ENCODE measurements at regions not wholly inside any gene's neighbourhood (a gene's known extent, or its start where the extent isn't known, plus 50 kb on each side); places are given as distances from the start of the nearest gene placed in this dataset.
"Not testable (repeated sequence)": the region's sequence is repeated elsewhere in the genome, so short reads cannot be mapped to it uniquely, and the experiment has no call there.

DNA sequence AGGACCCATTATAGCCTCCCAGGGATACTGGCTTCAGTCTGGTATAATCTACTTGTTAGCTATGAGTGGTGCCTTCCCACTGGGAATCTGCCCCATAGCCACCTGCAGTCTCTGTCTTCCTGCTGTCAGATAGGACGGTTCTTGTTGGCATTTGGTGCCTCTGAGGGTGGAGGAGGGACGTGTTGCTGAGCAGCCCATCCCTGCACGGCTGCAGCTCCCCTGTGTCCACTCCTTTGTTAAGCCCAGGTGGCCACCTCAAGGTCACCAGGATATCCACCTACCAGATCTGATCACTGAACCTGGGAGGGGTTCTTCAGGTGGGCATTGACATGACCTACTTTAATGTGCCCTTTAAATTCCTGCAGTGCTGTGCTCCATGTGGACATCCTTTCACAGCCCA is 1714.2 kb downstream of the SPATA31A7 start:
- H3K27me3 ChIP-seq (ENCODE audit: control insufficient read depth, extremely low read depth, insufficient read depth, low read length); H3K9me1 ChIP-seq (ENCODE audit: control insufficient read depth, extremely low read depth, insufficient read depth, low read length); H3K4me2 ChIP-seq (ENCODE audit: control insufficient read depth, extremely low read depth, insufficient read depth, low read depth, low read length); H2AFZ ChIP-seq (ENCODE audit: control insufficient read depth, low read length); H3K9ac ChIP-seq (ENCODE audit: control insufficient read depth, extremely low read depth, insufficient read depth, low read length); dilution Hi-C loops (cut with MboI; ENCODE audit: extremely low pct_ligation_motif_present, low sequenced_read_pairs); H4K20me1 ChIP-seq (ENCODE audit: control insufficient read depth, extremely low read depth, insufficient read depth, low read length); H3K4me3 ChIP-seq (ENCODE audit: control insufficient read depth in 2 of 3, extremely low read depth in 1 of 3, insufficient read depth in 2 of 3, low read depth in 1 of 3, low read length in 3 of 3); H3K9me3 ChIP-seq (ENCODE audit: control insufficient read depth, low read depth, low read length); H3K27ac ChIP-seq (ENCODE audit: control insufficient read depth, insufficient read depth, low read length); DNase-seq (ENCODE audit: low read depth, low spot score); H3K36me3 ChIP-seq (ENCODE audit: control insufficient read depth in 2 of 2, extremely low read depth in 1 of 2, insufficient read depth in 2 of 2, low read length in 2 of 2); H3K4me1 ChIP-seq (ENCODE audit: control insufficient read depth, extremely low read depth, insufficient read depth, low read length); H3K79me2 ChIP-seq (ENCODE audit: control insufficient read depth, insufficient read depth, low read length); FAIRE-seq: not testable (repeated sequence)

DNA sequence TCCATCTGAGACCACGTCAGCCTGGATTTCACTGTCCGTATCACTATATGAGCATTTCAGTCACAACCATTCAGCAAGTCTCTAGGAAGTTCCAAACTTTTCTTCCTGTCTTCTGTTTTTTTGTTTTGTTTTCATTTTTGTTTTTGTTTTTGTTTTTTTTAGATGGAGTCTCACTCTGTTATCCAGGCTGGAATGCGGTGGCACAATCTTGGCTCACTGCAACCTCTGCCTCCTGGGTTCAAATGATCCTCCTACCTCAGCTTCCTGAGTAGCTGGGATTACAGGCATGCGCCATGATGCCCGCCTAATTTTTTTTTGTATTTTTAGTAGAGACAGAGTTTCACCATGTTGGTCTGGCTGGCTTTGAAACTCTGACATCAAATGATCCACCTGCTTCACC is 1715.9 kb downstream of the SPATA31A7 start:
- H3K9me3 ChIP-seq (ENCODE audit: control insufficient read depth, low read depth, low read length); FAIRE-seq; H3K79me2 ChIP-seq (ENCODE audit: control insufficient read depth, insufficient read depth, low read length); H4K20me1 ChIP-seq (ENCODE audit: control insufficient read depth, extremely low read depth, insufficient read depth, low read length); H3K4me1 ChIP-seq (ENCODE audit: control insufficient read depth, extremely low read depth, insufficient read depth, low read length); H3K36me3 ChIP-seq (ENCODE audit: control insufficient read depth in 2 of 2, extremely low read depth in 1 of 2, insufficient read depth in 2 of 2, low read length in 2 of 2); H3K27ac ChIP-seq (ENCODE audit: control insufficient read depth, insufficient read depth, low read length); H3K4me3 ChIP-seq (ENCODE audit: control insufficient read depth in 2 of 3, extremely low read depth in 1 of 3, insufficient read depth in 2 of 3, low read depth in 1 of 3, low read length in 3 of 3); H3K9ac ChIP-seq (ENCODE audit: control insufficient read depth, extremely low read depth, insufficient read depth, low read length); DNase-seq (ENCODE audit: low read depth, low spot score); H3K9me1 ChIP-seq (ENCODE audit: control insufficient read depth, extremely low read depth, insufficient read depth, low read length); H3K27me3 ChIP-seq (ENCODE audit: control insufficient read depth, extremely low read depth, insufficient read depth, low read length); H2AFZ ChIP-seq (ENCODE audit: control insufficient read depth, low read length); H3K4me2 ChIP-seq (ENCODE audit: control insufficient read depth, extremely low read depth, insufficient read depth, low read depth, low read length); dilution Hi-C loops (cut with MboI; ENCODE audit: extremely low pct_ligation_motif_present, low sequenced_read_pairs): not testable (repeated sequence)

GRCh38 chr9:62907866-62908265 is 1718.0 kb downstream of the SPATA31A7 start:
- H2AFZ ChIP-seq (ENCODE audit: control insufficient read depth, low read length); H3K9me3 ChIP-seq (ENCODE audit: control insufficient read depth, low read depth, low read length); H3K4me2 ChIP-seq (ENCODE audit: control insufficient read depth, extremely low read depth, insufficient read depth, low read depth, low read length); H3K36me3 ChIP-seq (ENCODE audit: control insufficient read depth in 2 of 2, extremely low read depth in 1 of 2, insufficient read depth in 2 of 2, low read length in 2 of 2); DNase-seq (ENCODE audit: low read depth, low spot score); dilution Hi-C loops (cut with MboI; ENCODE audit: extremely low pct_ligation_motif_present, low sequenced_read_pairs); H4K20me1 ChIP-seq (ENCODE audit: control insufficient read depth, extremely low read depth, insufficient read depth, low read length); H3K9ac ChIP-seq (ENCODE audit: control insufficient read depth, extremely low read depth, insufficient read depth, low read length); H3K27me3 ChIP-seq (ENCODE audit: control insufficient read depth, extremely low read depth, insufficient read depth, low read length); H3K9me1 ChIP-seq (ENCODE audit: control insufficient read depth, extremely low read depth, insufficient read depth, low read length); FAIRE-seq; H3K79me2 ChIP-seq (ENCODE audit: control insufficient read depth, insufficient read depth, low read length); H3K4me1 ChIP-seq (ENCODE audit: control insufficient read depth, extremely low read depth, insufficient read depth, low read length); H3K27ac ChIP-seq (ENCODE audit: control insufficient read depth, insufficient read depth, low read length); H3K4me3 ChIP-seq (ENCODE audit: control insufficient read depth in 2 of 3, extremely low read depth in 1 of 3, insufficient read depth in 2 of 3, low read depth in 1 of 3, low read length in 3 of 3): not testable (repeated sequence)

GRCh38 chr9:62908271-62908670 is 1718.4 kb downstream of the SPATA31A7 start:
- H3K4me1 ChIP-seq (ENCODE audit: control insufficient read depth, extremely low read depth, insufficient read depth, low read length); H3K9me1 ChIP-seq (ENCODE audit: control insufficient read depth, extremely low read depth, insufficient read depth, low read length); DNase-seq (ENCODE audit: low read depth, low spot score); H3K4me2 ChIP-seq (ENCODE audit: control insufficient read depth, extremely low read depth, insufficient read depth, low read depth, low read length); H3K27ac ChIP-seq (ENCODE audit: control insufficient read depth, insufficient read depth, low read length); H3K79me2 ChIP-seq (ENCODE audit: control insufficient read depth, insufficient read depth, low read length); H3K9ac ChIP-seq (ENCODE audit: control insufficient read depth, extremely low read depth, insufficient read depth, low read length); dilution Hi-C loops (cut with MboI; ENCODE audit: extremely low pct_ligation_motif_present, low sequenced_read_pairs); H4K20me1 ChIP-seq (ENCODE audit: control insufficient read depth, extremely low read depth, insufficient read depth, low read length); H3K27me3 ChIP-seq (ENCODE audit: control insufficient read depth, extremely low read depth, insufficient read depth, low read length); H3K9me3 ChIP-seq (ENCODE audit: control insufficient read depth, low read depth, low read length); FAIRE-seq; H2AFZ ChIP-seq (ENCODE audit: control insufficient read depth, low read length); H3K36me3 ChIP-seq (ENCODE audit: control insufficient read depth in 2 of 2, extremely low read depth in 1 of 2, insufficient read depth in 2 of 2, low read length in 2 of 2); H3K4me3 ChIP-seq (ENCODE audit: control insufficient read depth in 2 of 3, extremely low read depth in 1 of 3, insufficient read depth in 2 of 3, low read depth in 1 of 3, low read length in 3 of 3): not testable (repeated sequence)

DNA sequence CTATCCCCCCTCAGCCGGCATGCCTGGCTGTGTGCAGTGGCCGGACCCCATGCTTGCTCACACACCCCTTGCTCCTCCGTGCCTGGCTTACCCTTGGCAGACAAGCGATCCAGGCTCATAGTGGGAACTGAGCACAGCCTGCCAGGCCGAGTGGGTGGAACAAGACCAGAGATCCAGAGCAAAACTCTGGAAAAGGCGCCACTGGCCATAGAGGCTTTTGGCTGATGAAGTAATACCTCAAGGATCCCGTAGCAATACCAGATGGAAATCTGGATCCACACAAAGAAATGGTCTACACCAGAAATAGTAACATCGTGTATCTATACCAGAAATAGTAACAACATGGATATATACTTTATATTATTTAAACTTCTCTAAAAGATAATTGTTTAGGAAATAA is 1719.6 kb downstream of the SPATA31A7 start:
- H3K4me3 ChIP-seq (ENCODE audit: control insufficient read depth in 2 of 3, extremely low read depth in 1 of 3, insufficient read depth in 2 of 3, low read depth in 1 of 3, low read length in 3 of 3); H3K9me3 ChIP-seq (ENCODE audit: control insufficient read depth, low read depth, low read length); H3K4me2 ChIP-seq (ENCODE audit: control insufficient read depth, extremely low read depth, insufficient read depth, low read depth, low read length); dilution Hi-C loops (cut with MboI; ENCODE audit: extremely low pct_ligation_motif_present, low sequenced_read_pairs); H2AFZ ChIP-seq (ENCODE audit: control insufficient read depth, low read length); H3K4me1 ChIP-seq (ENCODE audit: control insufficient read depth, extremely low read depth, insufficient read depth, low read length); H3K27ac ChIP-seq (ENCODE audit: control insufficient read depth, insufficient read depth, low read length); H3K27me3 ChIP-seq (ENCODE audit: control insufficient read depth, extremely low read depth, insufficient read depth, low read length); H3K36me3 ChIP-seq (ENCODE audit: control insufficient read depth in 2 of 2, extremely low read depth in 1 of 2, insufficient read depth in 2 of 2, low read length in 2 of 2); DNase-seq (ENCODE audit: low read depth, low spot score); FAIRE-seq; H3K79me2 ChIP-seq (ENCODE audit: control insufficient read depth, insufficient read depth, low read length); H3K9me1 ChIP-seq (ENCODE audit: control insufficient read depth, extremely low read depth, insufficient read depth, low read length); H4K20me1 ChIP-seq (ENCODE audit: control insufficient read depth, extremely low read depth, insufficient read depth, low read length); H3K9ac ChIP-seq (ENCODE audit: control insufficient read depth, extremely low read depth, insufficient read depth, low read length): not testable (repeated sequence)
